Psoas muscle (tissue), 7 donors: ENCODE measurements at regions not wholly inside any gene's neighbourhood (a gene's known extent, or its start where the extent isn't known, plus 50 kb on each side); places are given as distances from the start of the nearest gene placed in this dataset.

ENCODE experiments used
- ATAC-seq, 4 donors: fragments of 200-7000 bp; cut with Tn5 transposase; one replicate each; pipeline ENCODE4 v1.9.1; 2020; ENCODE audit warnings: moderate library complexity in 3 of 4, mild to moderate bottlenecking in 2 of 4
- DNase-seq, 2 donors: peaks; one replicate each; pipeline ENCODE4 v3.0.0-alpha.2; 2020
- H3K27ac ChIP-seq: fragments of 200-600 bp; one replicate; pipeline ENCODE4 v1.8.0; 2022
- H3K27me3 ChIP-seq, 3 donors: fragments of 200-600 bp in 1 of 3; one replicate each; pipeline versions ENCODE4 v1.6.1 to v1.8.0; 2013 to 2022; ENCODE audit warnings: low read length in 2 of 3, mild to moderate bottlenecking in 2 of 3, moderate library complexity in 1 of 3; ENCODE audit not compliant: insufficient read depth in 3 of 3
- H3K36me3 ChIP-seq, 2 donors: fragments of 200-600 bp in 1 of 2; one replicate each; pipeline versions ENCODE4 v1.6.1 to v1.8.0; 2013 to 2022; ENCODE audit warnings: low read depth in 1 of 2, mild to moderate bottlenecking in 1 of 2, moderate library complexity in 1 of 2; ENCODE audit not compliant: insufficient read depth in 1 of 2
- H3K4me1 ChIP-seq: fragments of 200-600 bp; one replicate; pipeline ENCODE4 v1.8.0; 2022
- H3K4me3 ChIP-seq: fragments of 200-600 bp; one replicate; pipeline ENCODE4 v1.8.0; 2022; ENCODE audit warnings: mild to moderate bottlenecking
- H3K9me3 ChIP-seq: fragments of 200-600 bp; one replicate; pipeline ENCODE4 v1.8.0; 2022
- WGBS, 3 donors: extraction: QIAGEN DNeasy Blood & Tissue Kit; methylation state at CpG; one replicate each; pipeline versions ENCODE4 v1.1.6 to v1.1.7; 2013; 5-methylcytosine and 5-hydroxymethylcytosine counted together
- intact Hi-C, 2 donors: fragments of 100-400 bp; cut with DNase I; formaldehyde crosslinking; loops; one replicate each; pipeline versions ENCODE4 v1.11.0 to v1.14.2; 2022
- TF ChIP-seq, protein P1 (sequence below): fragments of 200-600 bp; IDR thresholded peaks from one replicate; pipeline ENCODE4 v1.8.0; 2022; ENCODE audit warnings: antibody characterized with exemption
- donor health status: healthy with polysubstance abuse.
- donor health status: DM: no; HTN: no; CAD: no; lungs with moderate emphysema.
- donor health status: Bipolar disorder and iron deficiency.
- donor health status: healthy.
- donor health status: DM: yes; HTN: yes; CAD: no.
- donor health status: DM: no; HTN: no; CAD: no.
- donor health status: DM: yes; HTN: yes; CAD: no.

DNA sequence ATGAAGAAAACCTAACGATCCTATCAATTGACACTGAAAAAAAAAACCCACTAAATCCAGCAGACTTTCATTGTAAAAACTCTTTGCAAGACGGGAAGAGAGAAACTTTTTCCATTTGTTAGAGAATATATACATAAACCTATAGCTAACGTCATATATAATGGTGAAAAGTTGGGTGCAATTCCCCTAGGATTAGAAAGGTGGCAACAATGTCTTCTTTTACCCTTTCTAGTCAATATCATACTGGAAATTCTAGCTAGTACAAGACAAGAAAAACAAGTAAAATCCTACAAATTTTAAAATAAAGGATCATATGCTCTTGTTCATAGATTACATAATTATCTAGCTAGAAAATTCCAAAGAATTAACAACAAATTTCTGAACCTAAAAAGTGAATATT, 1596.5 kb upstream of the LRRTM1 start:
- no peak overlapping the region for H3K4me3 ChIP-seq
- TF ChIP-seq, protein P1, sequence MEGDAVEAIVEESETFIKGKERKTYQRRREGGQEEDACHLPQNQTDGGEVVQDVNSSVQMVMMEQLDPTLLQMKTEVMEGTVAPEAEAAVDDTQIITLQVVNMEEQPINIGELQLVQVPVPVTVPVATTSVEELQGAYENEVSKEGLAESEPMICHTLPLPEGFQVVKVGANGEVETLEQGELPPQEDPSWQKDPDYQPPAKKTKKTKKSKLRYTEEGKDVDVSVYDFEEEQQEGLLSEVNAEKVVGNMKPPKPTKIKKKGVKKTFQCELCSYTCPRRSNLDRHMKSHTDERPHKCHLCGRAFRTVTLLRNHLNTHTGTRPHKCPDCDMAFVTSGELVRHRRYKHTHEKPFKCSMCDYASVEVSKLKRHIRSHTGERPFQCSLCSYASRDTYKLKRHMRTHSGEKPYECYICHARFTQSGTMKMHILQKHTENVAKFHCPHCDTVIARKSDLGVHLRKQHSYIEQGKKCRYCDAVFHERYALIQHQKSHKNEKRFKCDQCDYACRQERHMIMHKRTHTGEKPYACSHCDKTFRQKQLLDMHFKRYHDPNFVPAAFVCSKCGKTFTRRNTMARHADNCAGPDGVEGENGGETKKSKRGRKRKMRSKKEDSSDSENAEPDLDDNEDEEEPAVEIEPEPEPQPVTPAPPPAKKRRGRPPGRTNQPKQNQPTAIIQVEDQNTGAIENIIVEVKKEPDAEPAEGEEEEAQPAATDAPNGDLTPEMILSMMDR = no peak
- H3K9me3 ChIP-seq = no peaks in the 10 kb centered on the region
- H3K27me3 ChIP-seq = no peaks in the 10 kb centered on the region
- ATAC-seq = no peak
- no peaks in the 10 kb centered on the region for H3K4me1 ChIP-seq
- no peaks in the 10 kb centered on the region for H3K36me3 ChIP-seq
- no peak overlapping the region for H3K27ac ChIP-seq
- intact Hi-C loops = no loop called here
- 68 to 73% (median 70%) methylated on average over 3 of the region's 3 CpGs for WGBS, 3 donors
- DNase-seq = no peak

DNA sequence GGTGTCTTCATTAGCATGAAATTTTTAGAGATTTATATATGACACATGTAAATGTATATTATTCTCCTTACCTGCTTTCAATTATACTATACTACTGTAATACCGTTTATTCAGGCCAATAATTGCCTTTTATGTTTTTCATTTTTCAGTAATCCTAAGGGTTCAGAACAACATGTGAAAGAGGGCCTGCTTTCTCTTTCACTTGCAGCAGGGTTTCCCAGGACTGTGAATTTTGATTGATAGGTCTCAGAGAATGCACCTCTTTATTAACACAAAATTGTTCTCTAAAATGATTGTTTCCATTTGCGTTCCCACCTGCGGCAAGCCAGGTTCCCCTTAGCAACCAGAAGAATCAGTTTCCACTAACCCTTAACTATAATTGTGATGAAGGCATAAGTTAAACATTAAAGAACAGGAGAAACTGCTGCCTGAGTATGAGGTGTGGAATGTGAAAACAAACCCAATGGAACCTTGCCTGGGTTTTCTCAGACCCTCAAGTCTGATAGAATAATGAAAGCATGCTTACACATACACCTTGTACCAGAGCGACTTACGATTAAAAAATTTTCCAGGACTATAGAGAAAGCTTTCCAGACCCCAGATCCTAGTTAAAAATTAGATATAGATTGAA, 1591.2 kb upstream of the LRRTM1 start:
- WGBS, 3 donors = 81 to 86% (median 85%) methylated on average over 5 of the region's 5 CpGs
- no peaks in the 10 kb centered on the region for H3K27me3 ChIP-seq
- no peaks in the 10 kb centered on the region for H3K4me1 ChIP-seq
- DNase-seq = no peak
- H3K9me3 ChIP-seq = no peaks in the 10 kb centered on the region
- ATAC-seq = no peak
- no peaks in the 10 kb centered on the region for H3K36me3 ChIP-seq
- intact Hi-C loops = no loop called here
- TF ChIP-seq, protein P1 = no peak
- no peak overlapping the region for H3K27ac ChIP-seq
- H3K4me3 ChIP-seq = no peak overlapping the region

DNA sequence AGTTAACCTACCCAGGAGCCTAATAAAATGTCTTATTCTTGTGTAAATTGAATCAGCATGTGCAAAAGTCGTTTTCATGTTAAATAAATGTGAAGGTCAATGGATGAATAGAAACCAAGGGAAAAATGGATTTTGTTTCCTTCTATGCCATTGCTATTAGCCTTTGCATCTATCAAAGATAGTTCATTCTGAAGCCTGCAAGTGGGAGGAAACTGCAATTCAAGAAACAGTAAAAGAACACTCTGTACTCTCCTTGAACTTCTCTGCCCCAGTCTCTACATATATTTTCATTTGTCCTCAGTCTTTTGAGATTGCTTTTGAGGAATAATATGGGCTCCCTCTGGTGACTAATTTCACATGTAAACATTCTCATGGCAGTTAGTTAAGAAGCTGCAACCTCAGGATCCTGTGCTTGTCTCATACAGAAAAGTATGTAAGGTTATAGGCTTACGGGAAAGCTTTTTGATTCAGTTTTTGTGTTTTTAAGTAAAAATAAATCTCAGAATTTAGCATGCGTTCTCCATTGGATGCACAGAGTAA, 1590.0 kb upstream of the LRRTM1 start:
- intact Hi-C loops = no loop called here
- TF ChIP-seq, protein P1 = no peak
- Histone ChIP-seq H3K36me3 (no peaks in the 10 kb centered on the region), H3K27me3 (no peaks in the 10 kb centered on the region), H3K4me1 (no peaks in the 10 kb centered on the region), H3K27ac (no peak overlapping the region), H3K4me3 (no peak overlapping the region), H3K9me3 (no peaks in the 10 kb centered on the region)
- WGBS, 3 donors = 58 to 68% (median 66%) methylated on average over 3 of the region's 3 CpGs
- no peak for ATAC-seq
- DNase-seq = no peak

DNA sequence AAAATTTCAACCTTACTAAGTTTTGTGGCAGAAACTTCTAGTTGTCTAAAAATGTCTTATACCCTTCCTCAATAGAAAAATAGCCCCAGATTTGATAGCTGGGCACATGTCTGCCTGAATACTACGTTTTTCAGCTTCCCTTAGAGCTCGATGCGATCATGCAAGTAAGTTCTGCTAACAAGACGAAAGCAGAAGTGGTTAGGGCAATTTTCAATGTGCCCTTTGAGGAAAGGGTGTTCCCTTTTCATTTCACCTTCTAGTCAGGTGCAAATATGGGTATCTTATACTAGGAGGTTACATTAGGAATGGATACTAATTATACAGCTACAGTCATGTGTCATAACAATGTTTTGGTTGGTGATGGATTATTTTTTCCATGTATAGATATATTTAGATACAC, 1572.1 kb upstream of the LRRTM1 start:
- DNase-seq (no peak), ATAC-seq (no peak)
- TF ChIP-seq, protein P1 = no peak
- Histone ChIP-seq H3K36me3 (no peaks in the 10 kb centered on the region), H3K4me1 (peaks cover 8% of the 10 kb centered on the region), H3K9me3 (no peaks in the 10 kb centered on the region), H3K27me3 (no peaks in the 10 kb centered on the region), H3K4me3 (no peak overlapping the region), H3K27ac (no peak overlapping the region)
- intact Hi-C loops = no loop called here
- WGBS, 3 donors = 70 to 80% (median 78%) methylated on average over 4 of the region's 4 CpGs

DNA sequence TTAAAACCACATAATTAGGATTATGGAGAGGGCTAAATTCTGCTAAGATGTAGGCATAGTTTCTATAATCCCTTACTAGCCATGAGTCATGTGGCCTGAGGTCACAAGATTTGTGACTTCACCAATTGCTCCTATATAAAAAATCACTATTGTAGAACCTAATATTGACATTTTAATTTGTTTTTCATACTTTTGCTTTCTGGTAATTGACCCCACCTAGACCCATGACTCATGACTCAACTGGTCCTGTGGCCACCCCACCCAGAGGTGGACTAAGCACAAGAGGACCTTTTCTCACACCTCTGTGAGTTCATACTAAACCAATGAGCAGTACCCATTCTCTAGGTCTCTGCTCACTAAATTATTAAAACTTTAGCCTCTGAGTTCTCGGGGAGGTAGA, 1567.5 kb upstream of the LRRTM1 start:
- intact Hi-C loops = no loop called here

More for the DNA sequence above, 1567.5 kb upstream of the LRRTM1 start:
- Histone ChIP-seq H3K36me3 (no peaks in the 10 kb centered on the region), H3K27ac (no peak overlapping the region), H3K27me3 (no peaks in the 10 kb centered on the region), H3K9me3 (no peaks in the 10 kb centered on the region), H3K4me1 (no peaks in the 10 kb centered on the region), H3K4me3 (no peak overlapping the region)
- ATAC-seq (no peak), DNase-seq (no peak)
- WGBS, 3 donors = 87 to 95% (median 89%) methylated on average over 1 of the region's 1 CpG
- TF ChIP-seq, protein P1 = no peak
